ENCODE measurements at regions not wholly inside any gene's neighbourhood (a gene's known extent, or its start where the extent isn't known, plus 50 kb on each side); places are given as distances from the start of the nearest gene placed in this dataset.

DNA sequence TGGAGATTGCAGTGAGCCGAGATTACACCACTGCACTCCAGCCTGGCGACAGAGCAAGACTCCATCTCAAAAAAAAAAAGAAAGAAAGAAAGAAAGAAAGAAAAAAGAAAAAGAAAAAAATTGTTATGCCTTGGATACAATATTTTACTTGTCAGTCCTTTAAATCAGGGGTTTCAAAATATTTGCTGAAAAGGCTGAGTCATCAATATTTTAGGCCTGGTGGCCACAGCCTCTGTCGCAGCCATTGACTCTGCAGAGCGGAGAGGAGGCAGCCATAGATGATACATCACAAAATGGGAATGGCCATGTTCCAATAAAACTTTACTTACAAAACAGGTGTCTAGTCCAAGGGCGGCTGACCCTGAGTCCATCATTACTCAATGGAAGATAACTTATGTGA lies 314.8 kb upstream of the SALL3 start:
- no peak for TF ChIP-seq POLR2A (IDR thresholded peaks at IDR 0.05)
- TF ChIP-seq, protein P1, sequence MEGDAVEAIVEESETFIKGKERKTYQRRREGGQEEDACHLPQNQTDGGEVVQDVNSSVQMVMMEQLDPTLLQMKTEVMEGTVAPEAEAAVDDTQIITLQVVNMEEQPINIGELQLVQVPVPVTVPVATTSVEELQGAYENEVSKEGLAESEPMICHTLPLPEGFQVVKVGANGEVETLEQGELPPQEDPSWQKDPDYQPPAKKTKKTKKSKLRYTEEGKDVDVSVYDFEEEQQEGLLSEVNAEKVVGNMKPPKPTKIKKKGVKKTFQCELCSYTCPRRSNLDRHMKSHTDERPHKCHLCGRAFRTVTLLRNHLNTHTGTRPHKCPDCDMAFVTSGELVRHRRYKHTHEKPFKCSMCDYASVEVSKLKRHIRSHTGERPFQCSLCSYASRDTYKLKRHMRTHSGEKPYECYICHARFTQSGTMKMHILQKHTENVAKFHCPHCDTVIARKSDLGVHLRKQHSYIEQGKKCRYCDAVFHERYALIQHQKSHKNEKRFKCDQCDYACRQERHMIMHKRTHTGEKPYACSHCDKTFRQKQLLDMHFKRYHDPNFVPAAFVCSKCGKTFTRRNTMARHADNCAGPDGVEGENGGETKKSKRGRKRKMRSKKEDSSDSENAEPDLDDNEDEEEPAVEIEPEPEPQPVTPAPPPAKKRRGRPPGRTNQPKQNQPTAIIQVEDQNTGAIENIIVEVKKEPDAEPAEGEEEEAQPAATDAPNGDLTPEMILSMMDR (IDR thresholded peaks at IDR 0.05) = no peak
